T-helper 2 cell treated with Interferon-gamma antibody and Interleukin-4, amounts not matched to agents 100 ng/mL and 5 ng/mL, for 36 hours (primary cell): ENCODE measurements at regions not wholly inside any gene's neighbourhood (a gene's known extent, or its start where the extent isn't known, plus 50 kb on each side); places are given as distances from the start of the nearest gene placed in this dataset.

ENCODE experiments used
- intact Hi-C: fragments of 100-400 bp; cut with micrococcal nuclease; formaldehyde crosslinking; loops from one replicate; pipeline ENCODE4 v1.15.1; 2023

GRCh38 chr6:137933696-137934095 lies 66.6 kb downstream of the TNFAIP3 start:
- intact Hi-C loops, result no loop called here

GRCh38 chr6:137936798-137937197 lies 69.7 kb downstream of the TNFAIP3 start:
- intact Hi-C loops, result no loop called here

GRCh38 chr6:137937834-137938233 lies 70.8 kb downstream of the TNFAIP3 start:
- intact Hi-C loops, result no loop called here

GRCh38 chr6:137938770-137939379 lies 71.8 kb downstream of the TNFAIP3 start:
- intact Hi-C loops, result no loop called here

GRCh38 chr6:137941995-137942394 lies 74.9 kb downstream of the TNFAIP3 start:
- intact Hi-C loops, result loop anchor here (5.0 kb wide), 2 partner anchors 35 to 130 kb away; no protein-coding TSS in a partner anchor

- intact Hi-C loops, result loop anchor here (5.0 kb wide), 2 partner anchors 35 to 130 kb away; no protein-coding TSS in a partner anchor
These were observed 75.7 kb downstream of the TNFAIP3 start for GRCh38 chr6:137942736-137943135.

GRCh38 chr6:137944381-137944780 lies 77.3 kb downstream of the TNFAIP3 start:
- intact Hi-C loops, result loop anchor here (2.0 to 5.0 kb wide), 3 partner anchors 16 to 132 kb away; no protein-coding TSS in a partner anchor

GRCh38 chr6:137944793-137945498 lies 77.9 kb downstream of the TNFAIP3 start:
- intact Hi-C loops, result loop anchor here (1.0 to 5.0 kb wide), 6 partner anchors 16 to 240 kb away; no protein-coding TSS in a partner anchor

GRCh38 chr6:137949686-137950390 lies 82.8 kb downstream of the TNFAIP3 start:
- intact Hi-C loops, result no loop called here

GRCh38 chr6:137950581-137950980 lies 83.5 kb downstream of the TNFAIP3 start:
- intact Hi-C loops, result no loop called here

GRCh38 chr6:137951064-137951597 lies 84.1 kb downstream of the TNFAIP3 start:
- intact Hi-C loops, result no loop called here

- intact Hi-C loops, result no loop called here
These were observed 85.2 kb downstream of the TNFAIP3 start for GRCh38 chr6:137952247-137952646.

- intact Hi-C loops, result no loop called here
These were observed 86.7 kb downstream of the TNFAIP3 start for GRCh38 chr6:137953761-137954160.

GRCh38 chr6:137954253-137954652 lies 87.2 kb downstream of the TNFAIP3 start:
- intact Hi-C loops, result no loop called here

- intact Hi-C loops, result no loop called here
These were observed 89.0 kb downstream of the TNFAIP3 start for GRCh38 chr6:137956098-137956488.

- intact Hi-C loops, result no loop called here
These were observed 90.4 kb downstream of the TNFAIP3 start for GRCh38 chr6:137957471-137957870.

GRCh38 chr6:137958811-137959565 lies 91.9 kb downstream of the TNFAIP3 start:
- intact Hi-C loops, result no loop called here

- intact Hi-C loops, result no loop called here
These were observed 95.7 kb downstream of the TNFAIP3 start for GRCh38 chr6:137962725-137963124.

- intact Hi-C loops, result no loop called here
These were observed 97.8 kb downstream of the TNFAIP3 start for GRCh38 chr6:137964876-137965275.

- intact Hi-C loops, result no loop called here
These were observed 100.8 kb downstream of the TNFAIP3 start for GRCh38 chr6:137967689-137968454.
